Stomach (tissue), 4 donors: ENCODE measurements at regions not wholly inside any gene's neighbourhood (a gene's known extent, or its start where the extent isn't known, plus 50 kb on each side); places are given as distances from the start of the nearest gene placed in this dataset.

Experiments used
- CTCF ChIP-seq, 7 experiments: fragments of 450-650 bp in 4 of 7; fragments of 200-600 bp in 3 of 7; sonication (generic) in 3 of 7; IDR thresholded peaks; one replicate each; pipeline ENCODE4 v1.5.1; 2016 to 2019; ENCODE audit warnings: antibody characterized with exemption in 7 of 7, control low read depth in 2 of 7, mild to moderate bottlenecking in 1 of 7
- POLR2A ChIP-seq, 4 donors: fragments of 450-650 bp; IDR thresholded peaks; one replicate each; pipeline ENCODE4 v1.6.1; 2016; ENCODE audit warnings: antibody characterized with exemption in 4 of 4, control low read depth in 2 of 4, mild to moderate bottlenecking in 1 of 4, moderate library complexity in 1 of 4
- POLR2AphosphoS5 ChIP-seq, 3 donors: sonication (generic); formaldehyde crosslinking; IDR thresholded peaks; one replicate each; pipeline ENCODE4 v1.6.1; 2016; ENCODE audit warnings: antibody characterized with exemption in 3 of 3

GRCh38 chr7:66413379-66414114 is 208.4 kb downstream of the TPST1 start:
- peak in 4 of 7 experiments; percentile 39 to 68 (median 52) for TF ChIP-seq CTCF (IDR thresholded peaks at IDR 0.05)
- TF ChIP-seq POLR2A (IDR thresholded peaks at IDR 0.05) = no peak
- peak in 1 of 3 donors; percentile 8 for TF ChIP-seq POLR2AphosphoS5 (IDR thresholded peaks at IDR 0.05)
